Dendritic cell treated with granulocyte-macrophage colony-stimulating factor and Interleukin-4, amounts not matched to agents 40 ng/mL and 50 ng/mL, for 4 days (primary cell): ENCODE measurements at regions not wholly inside any gene's neighbourhood (a gene's known extent, or its start where the extent isn't known, plus 50 kb on each side); places are given as distances from the start of the nearest gene placed in this dataset.
"Not testable (repeated sequence)": the region's sequence is repeated elsewhere in the genome, so short reads cannot be mapped to it uniquely, and the experiment has no call there.

Source experiments
- H3K27ac Mint-ChIP-seq: one replicate; pipeline ENCODE4 v1.8.0; 2022; ENCODE audit warnings: mild to moderate bottlenecking, mixed read lengths
- H3K27me3 Mint-ChIP-seq: one replicate; pipeline ENCODE4 v1.8.0; 2022; ENCODE audit warnings: mild to moderate bottlenecking, mixed read lengths
- H3K36me3 Mint-ChIP-seq: one replicate; pipeline ENCODE4 v1.8.0; 2022; ENCODE audit warnings: low read depth, mixed read lengths
- H3K4me1 Mint-ChIP-seq: one replicate; pipeline ENCODE4 v1.8.0; 2022; ENCODE audit warnings: low read depth, mixed read lengths
- H3K4me3 Mint-ChIP-seq: one replicate; pipeline ENCODE4 v1.8.0; 2022; ENCODE audit warnings: mild to moderate bottlenecking, moderate library complexity, mixed read lengths
- H3K9me3 Mint-ChIP-seq: one replicate; pipeline ENCODE4 v1.8.0; 2022; ENCODE audit warnings: mixed read lengths
- intact Hi-C: fragments of 100-400 bp; cut with micrococcal nuclease; formaldehyde crosslinking; loops from one replicate; pipeline ENCODE4 v1.15.0; 2022

DNA sequence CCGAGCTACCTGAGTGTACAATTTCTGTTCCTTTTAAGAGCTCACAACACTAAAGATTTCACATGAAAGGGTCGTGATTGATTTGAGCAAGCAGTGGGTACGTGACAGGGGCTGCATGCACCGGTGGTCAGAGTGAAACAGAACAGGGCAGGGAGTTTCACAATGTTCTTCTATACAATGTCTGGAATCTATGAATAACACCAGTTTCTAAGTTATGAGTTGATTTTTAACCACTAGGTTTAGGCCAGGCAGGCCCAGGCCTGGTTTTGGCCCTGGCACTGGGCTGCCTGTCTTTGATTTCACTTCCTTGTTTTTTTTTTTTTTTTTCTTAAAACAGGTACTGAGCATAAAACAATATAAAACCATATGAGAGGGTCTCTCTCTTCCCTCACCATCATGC is 642.2 kb downstream of the DOK5 start:
- H3K36me3 Mint-ChIP-seq, H3K27me3 Mint-ChIP-seq, H3K4me1 Mint-ChIP-seq, H3K9me3 Mint-ChIP-seq, H3K4me3 Mint-ChIP-seq, intact Hi-C loops, H3K27ac Mint-ChIP-seq: not testable (repeated sequence)

DNA sequence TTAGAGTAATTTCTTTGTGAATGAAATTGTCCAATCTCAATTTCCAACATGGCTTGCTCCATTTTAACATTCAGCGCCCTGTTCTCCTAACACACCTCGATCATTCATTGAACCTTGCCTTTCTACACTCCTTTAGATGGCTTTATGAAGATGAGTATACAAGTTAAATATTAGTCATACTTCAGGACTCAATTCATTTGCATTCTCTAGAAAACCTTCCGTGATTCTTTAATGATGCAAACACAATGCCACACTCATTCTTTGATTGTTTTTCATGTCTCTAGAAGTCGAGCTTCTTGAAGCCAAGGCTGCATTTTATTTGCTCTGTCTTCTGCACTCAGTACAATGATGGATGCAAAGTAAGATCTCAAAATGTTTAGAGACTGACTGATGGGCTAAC is 641.2 kb downstream of the DOK5 start:
- H3K4me3 Mint-ChIP-seq = no peak overlapping the region
- intact Hi-C loops = no loop called here
- H3K27me3 Mint-ChIP-seq = no peaks in the 10 kb centered on the region
- H3K36me3 Mint-ChIP-seq = no peaks in the 10 kb centered on the region
- H3K9me3 Mint-ChIP-seq = no peaks in the 10 kb centered on the region
- no peaks in the 10 kb centered on the region for H3K4me1 Mint-ChIP-seq
- H3K27ac Mint-ChIP-seq = no peak overlapping the region

DNA sequence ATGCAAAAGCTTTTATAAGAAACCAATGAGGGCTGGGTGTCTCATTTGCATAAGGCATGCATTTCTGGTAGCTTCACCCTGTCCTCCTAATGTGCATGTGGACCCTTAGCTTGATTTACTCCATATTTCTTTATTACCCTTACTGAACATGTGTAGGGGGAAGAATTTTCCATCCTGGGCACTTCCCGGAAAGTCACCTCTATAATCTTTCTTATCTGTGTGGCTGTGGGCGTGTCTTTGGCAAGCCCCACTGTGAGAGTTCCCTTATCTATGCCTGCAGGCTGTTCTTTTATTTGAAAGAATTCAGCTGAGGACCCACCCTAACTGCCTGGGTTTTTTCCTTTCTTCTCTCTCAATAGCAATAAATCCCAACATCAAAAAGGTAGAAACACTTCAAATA is 627.8 kb downstream of the DOK5 start:
- H3K27me3 Mint-ChIP-seq = no peaks in the 10 kb centered on the region
- H3K4me3 Mint-ChIP-seq = no peak overlapping the region
- H3K4me1 Mint-ChIP-seq = no peaks in the 10 kb centered on the region
- no peak overlapping the region for H3K27ac Mint-ChIP-seq
- intact Hi-C loops = no loop called here
- peaks cover 22% of the 10 kb centered on the region for H3K9me3 Mint-ChIP-seq
- no peaks in the 10 kb centered on the region for H3K36me3 Mint-ChIP-seq

DNA sequence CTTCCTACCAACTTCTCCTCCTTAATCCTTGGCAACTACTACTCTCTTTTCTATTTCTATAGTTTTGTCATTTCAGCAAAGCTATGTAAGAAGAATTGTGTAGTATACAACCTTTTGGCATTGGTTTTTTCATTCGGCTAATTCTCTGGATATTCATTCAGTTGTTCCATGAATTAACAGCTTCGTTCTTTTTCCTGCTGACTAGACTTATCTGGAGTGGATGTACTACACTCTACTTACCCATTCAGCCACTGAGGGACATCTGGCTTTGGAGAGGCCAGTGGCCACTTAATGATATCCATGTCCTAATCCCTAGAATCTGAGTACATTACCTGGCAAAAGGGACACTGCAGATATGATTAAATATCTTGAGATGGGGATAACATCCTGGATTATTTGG is 623.9 kb downstream of the DOK5 start:
- H3K27me3 Mint-ChIP-seq = no peaks in the 10 kb centered on the region
- intact Hi-C loops = no loop called here
- H3K36me3 Mint-ChIP-seq = no peaks in the 10 kb centered on the region
- H3K27ac Mint-ChIP-seq = no peak overlapping the region
- no peaks in the 10 kb centered on the region for H3K4me1 Mint-ChIP-seq
- no peak overlapping the region for H3K4me3 Mint-ChIP-seq
- peaks cover 18% of the 10 kb centered on the region for H3K9me3 Mint-ChIP-seq

DNA sequence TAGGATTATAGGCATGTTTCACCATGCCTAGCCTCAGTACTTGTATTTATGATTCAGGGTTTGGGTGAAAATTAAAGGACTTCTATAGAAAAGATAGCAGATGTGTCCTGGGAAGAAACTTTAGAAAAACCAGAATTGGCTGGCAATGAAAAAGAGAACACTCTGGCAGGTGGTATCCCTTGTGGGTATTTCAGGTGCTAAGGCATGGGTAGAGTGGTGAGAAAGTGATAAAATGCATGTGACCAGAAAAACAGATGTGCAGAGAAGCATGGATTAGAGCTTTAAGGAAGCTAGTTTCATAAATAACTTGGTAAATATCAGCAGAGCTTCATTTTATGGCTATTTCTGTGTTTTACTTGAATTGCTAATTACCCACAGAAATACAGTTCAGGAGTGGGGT is 622.2 kb downstream of the DOK5 start:
- no peaks in the 10 kb centered on the region for H3K27me3 Mint-ChIP-seq

DNA sequence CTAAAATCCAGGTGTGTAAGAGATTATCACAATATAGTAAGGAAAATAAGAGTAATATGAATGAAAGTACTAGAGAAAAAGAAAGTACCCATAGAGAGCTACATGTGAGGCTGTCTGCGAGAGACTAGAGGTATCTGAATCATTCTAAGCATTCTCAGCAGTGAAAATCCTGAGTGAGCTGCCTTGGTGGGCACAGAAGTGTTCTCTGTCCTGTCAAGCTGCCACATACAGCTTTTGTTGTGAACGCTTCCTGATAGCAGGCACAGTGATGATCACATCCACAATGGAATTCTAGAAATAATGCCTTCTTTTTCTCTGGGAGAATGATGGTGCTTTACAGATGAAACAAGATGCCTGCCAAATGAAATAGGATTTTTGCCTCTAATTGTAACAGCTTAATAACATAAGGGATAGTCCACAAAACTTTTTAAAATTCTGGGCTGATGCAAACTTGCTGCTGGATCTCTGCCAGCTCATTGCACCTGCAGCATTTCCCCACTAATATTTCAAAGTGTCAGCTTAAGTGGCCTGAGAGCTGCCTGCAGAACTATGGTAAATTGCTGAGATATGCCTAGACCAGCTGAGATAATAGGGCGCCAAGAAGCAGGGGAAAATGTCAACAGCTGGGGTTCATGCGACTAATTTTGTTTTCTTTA is 620.5 kb downstream of the DOK5 start:
- intact Hi-C loops = no loop called here
- Mint-ChIP-seq H3K4me3 (no peak overlapping the region), H3K9me3 (peaks cover 22% of the 10 kb centered on the region), H3K27me3 (no peaks in the 10 kb centered on the region), H3K4me1 (no peaks in the 10 kb centered on the region), H3K36me3 (no peaks in the 10 kb centered on the region), H3K27ac (no peak overlapping the region)

More for the DNA sequence above, 622.2 kb downstream of the DOK5 start:
- Mint-ChIP-seq H3K36me3 (no peaks in the 10 kb centered on the region), H3K4me3 (no peak overlapping the region), H3K27ac (no peak overlapping the region), H3K4me1 (no peaks in the 10 kb centered on the region), H3K9me3 (peaks cover 30% of the 10 kb centered on the region)
- intact Hi-C loops = no loop called here

DNA sequence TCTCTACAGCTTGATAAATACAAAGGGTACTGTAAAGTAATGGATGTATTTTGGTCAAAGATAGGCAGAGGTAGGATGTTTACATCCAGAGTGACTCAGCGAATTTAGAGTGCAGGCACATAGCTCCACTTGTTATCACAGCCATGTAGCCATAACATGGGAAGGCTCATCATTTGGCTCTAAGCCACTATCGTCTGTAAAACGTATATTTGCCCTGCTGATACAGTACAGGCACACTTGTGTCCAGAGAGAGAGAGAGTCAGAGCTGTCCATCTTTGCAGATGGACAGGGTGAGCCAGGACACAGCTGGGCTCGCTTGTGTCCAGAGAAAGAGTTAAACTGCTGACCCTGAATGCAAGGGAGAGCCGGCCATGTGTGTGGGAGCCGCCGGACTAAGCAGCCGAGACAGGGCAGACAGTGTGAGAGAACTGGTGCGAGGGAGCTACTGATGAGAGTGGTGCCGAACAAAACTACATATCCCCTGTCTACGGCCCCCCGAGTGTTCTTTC is 619.0 kb downstream of the DOK5 start:
- Mint-ChIP-seq H3K4me3 (no peak overlapping the region), H3K27ac (no peak overlapping the region), H3K9me3 (peaks cover 32% of the 10 kb centered on the region), H3K27me3 (no peaks in the 10 kb centered on the region), H3K36me3 (no peaks in the 10 kb centered on the region), H3K4me1 (no peaks in the 10 kb centered on the region)
- intact Hi-C loops = no loop called here

DNA sequence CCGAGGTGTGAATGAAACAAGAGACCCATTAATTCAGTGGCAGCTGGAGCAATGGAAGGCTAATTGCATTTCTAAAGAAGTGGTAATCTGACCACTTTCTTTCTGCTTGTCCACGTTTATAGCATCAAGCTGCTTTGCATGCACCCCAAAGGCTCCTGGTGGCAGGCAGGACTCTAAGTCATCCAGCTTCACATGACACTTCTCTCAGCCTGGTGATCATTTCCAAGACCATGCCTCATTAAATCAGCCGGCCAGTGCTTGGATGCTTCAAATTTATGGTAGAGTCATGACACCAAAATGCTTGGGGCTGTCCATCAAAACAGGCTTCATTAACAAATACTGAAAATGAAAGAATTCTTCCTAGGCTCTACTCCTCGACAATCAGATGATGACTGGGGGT is 614.9 kb downstream of the DOK5 start:
- Mint-ChIP-seq H3K36me3 (no peaks in the 10 kb centered on the region), H3K4me1 (no peaks in the 10 kb centered on the region), H3K4me3 (no peak overlapping the region), H3K9me3 (peaks cover 42% of the 10 kb centered on the region), H3K27me3 (no peaks in the 10 kb centered on the region), H3K27ac (no peak overlapping the region)
- intact Hi-C loops = no loop called here

DNA sequence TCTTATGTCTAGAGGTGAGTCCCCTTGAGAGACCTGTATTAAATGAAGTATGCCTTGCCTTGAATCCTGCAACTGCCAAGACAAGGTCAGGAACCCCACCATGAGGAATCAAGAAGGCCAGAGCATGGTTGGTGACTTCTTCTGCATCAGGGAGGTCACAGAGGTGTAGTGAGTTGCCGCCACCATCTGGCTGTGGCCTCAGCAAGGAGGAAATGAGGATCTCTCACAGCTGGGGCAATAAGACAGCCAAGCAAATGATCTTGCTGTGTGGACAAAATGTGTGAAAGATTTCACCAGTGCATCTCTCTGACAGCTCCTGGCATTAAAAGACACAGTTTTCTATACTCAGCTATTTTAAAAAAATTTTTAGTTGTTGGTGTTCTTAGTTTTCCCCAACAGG is 611.0 kb downstream of the DOK5 start:
- H3K27me3 Mint-ChIP-seq = no peaks in the 10 kb centered on the region
- H3K4me1 Mint-ChIP-seq = no peaks in the 10 kb centered on the region
- no peak overlapping the region for H3K27ac Mint-ChIP-seq
- no peak overlapping the region for H3K4me3 Mint-ChIP-seq
- peaks cover 30% of the 10 kb centered on the region for H3K9me3 Mint-ChIP-seq
- intact Hi-C loops = no loop called here
- no peaks in the 10 kb centered on the region for H3K36me3 Mint-ChIP-seq

DNA sequence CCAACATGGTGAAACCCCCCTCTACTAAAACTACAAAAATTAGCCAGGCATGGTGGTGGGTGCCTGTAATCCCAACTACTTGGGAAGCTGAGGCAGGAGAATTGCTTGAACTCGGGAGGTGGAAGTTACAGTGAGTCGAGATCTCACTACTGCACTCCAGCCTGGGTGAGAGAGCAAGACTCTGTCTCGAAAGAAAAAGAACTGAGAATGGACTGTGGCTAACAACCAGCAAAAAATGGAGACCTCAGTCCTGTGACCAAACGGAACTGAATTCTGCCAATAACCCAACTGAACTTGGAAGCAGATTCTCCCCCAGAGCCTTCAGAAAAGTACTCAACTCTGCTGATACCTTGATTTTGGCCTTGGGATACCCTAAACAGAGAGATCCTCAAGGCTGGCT is 604.5 kb downstream of the DOK5 start:
- no peaks in the 10 kb centered on the region for H3K4me1 Mint-ChIP-seq
- intact Hi-C loops = no loop called here
- no peaks in the 10 kb centered on the region for H3K27me3 Mint-ChIP-seq
- no peak overlapping the region for H3K27ac Mint-ChIP-seq
- no peaks in the 10 kb centered on the region for H3K36me3 Mint-ChIP-seq
- H3K9me3 Mint-ChIP-seq = peaks cover 24% of the 10 kb centered on the region
- no peak overlapping the region for H3K4me3 Mint-ChIP-seq

DNA sequence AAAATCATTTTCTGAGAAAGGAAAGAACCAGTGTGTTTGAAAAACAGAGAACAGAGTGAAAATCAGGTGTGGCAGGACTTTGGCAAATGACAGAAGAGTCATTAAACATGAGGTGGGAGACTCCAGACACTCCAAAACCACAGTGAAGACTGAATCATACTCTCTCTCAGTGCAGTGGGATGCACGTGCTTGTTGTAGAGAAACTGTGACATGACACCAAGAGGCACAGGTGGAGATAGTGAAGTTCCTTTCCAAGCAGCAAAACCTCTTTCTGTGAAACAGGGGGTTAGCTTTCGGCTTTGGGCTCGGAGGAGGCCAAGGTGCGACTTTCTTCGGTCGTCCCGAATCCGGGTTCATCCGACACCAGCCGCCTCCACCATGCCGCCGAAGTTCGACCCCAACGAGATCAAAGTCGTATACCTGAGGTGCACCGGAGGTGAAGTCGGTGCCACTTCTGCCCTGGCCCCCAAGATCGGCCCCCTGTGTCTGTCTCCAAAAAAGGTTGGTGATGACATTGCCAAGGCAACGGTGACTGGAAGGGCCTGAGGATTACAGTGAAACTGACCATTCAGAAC is 599.0 kb downstream of the DOK5 start:
- H3K4me1 Mint-ChIP-seq, H3K36me3 Mint-ChIP-seq, H3K4me3 Mint-ChIP-seq, intact Hi-C loops, H3K27me3 Mint-ChIP-seq, H3K27ac Mint-ChIP-seq: not testable (repeated sequence)
- H3K9me3 Mint-ChIP-seq = peaks cover 40% of the 10 kb centered on the region

DNA sequence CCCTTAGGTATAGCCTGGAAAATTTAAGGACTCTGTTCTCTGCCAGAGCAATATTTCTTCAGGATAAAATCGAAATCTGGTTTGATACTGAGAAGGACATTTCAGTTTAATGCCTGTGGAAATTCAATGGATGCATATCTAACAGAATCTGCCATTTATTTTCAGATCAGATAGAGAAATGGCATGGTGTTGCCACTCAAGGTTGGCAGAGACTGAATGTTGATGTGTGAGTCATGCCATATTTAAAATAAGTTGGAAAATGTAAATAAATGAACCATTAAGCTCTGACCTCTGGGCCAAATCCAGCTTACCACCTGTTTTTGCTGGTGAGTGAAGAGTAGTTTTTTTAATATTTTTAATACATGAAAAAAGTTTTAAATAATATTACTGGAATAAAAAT is 594.6 kb downstream of the DOK5 start:
- Mint-ChIP-seq H3K27me3 (no peaks in the 10 kb centered on the region), H3K4me3 (no peak overlapping the region), H3K4me1 (no peaks in the 10 kb centered on the region), H3K36me3 (no peaks in the 10 kb centered on the region), H3K9me3 (peaks cover 47% of the 10 kb centered on the region), H3K27ac (no peak overlapping the region)
- intact Hi-C loops = no loop called here

DNA sequence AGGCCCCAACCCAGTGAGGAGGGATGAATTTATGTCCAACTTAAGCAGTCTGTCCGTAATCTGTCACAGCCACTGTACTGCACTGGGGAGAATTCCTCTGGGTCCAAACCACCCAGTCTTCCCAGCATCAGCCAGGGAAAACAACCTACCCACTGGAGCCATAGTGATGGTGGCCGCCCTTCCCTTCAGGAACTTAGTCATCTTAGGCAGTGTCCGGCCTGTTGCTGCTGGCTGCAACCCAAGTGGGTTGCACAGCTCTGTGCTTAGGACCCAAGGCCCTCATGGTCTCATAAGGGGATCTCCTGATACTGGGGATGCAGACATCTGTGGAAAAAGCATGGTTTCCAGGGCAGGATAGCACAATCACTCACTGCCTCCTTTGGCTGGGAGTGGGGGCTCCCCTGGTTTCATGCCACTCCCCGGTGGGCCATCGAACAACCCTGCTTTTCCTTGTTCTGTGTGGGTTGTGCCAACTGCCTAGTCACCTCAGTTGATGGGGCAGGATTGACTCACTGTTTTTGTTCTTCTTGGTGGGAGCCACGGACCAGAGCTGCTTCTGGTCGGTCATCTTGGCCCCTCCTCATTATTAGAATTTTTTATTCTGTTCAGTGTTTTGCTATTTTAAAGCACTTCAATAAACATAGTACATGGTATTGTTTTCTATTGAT is 591.9 kb downstream of the DOK5 start:
- H3K27me3 Mint-ChIP-seq = no peaks in the 10 kb centered on the region
- intact Hi-C loops = no loop called here

DNA sequence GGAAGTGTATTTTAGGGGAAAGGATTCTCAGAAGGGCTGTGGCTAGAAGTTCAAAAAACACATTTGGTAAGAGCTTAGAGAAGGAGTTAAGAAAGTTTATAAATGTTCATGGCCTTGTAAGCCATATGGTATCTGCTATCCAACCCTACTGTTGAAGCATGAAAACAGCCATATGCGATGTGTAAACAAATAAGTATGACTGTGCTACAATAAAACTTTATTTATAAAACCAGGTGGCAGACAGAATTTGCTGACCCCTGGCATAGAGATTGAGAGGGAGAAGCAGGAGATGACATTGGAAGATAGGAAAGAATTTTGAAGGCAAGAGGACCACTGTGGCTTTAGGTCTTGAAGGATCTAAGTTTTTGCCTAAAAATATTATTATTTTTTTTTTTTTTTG is 583.5 kb downstream of the DOK5 start:
- H3K36me3 Mint-ChIP-seq = no peaks in the 10 kb centered on the region

More for the DNA sequence above, 591.9 kb downstream of the DOK5 start:
- Mint-ChIP-seq H3K36me3 (no peaks in the 10 kb centered on the region), H3K4me1 (no peaks in the 10 kb centered on the region), H3K4me3 (no peak overlapping the region), H3K9me3 (peaks cover 48% of the 10 kb centered on the region), H3K27ac (no peak overlapping the region)

More for the DNA sequence above, 583.5 kb downstream of the DOK5 start:
- Mint-ChIP-seq H3K27me3 (no peaks in the 10 kb centered on the region), H3K4me3 (no peak overlapping the region), H3K4me1 (no peaks in the 10 kb centered on the region), H3K27ac (no peak overlapping the region), H3K9me3 (peaks cover 14% of the 10 kb centered on the region)
- intact Hi-C loops = no loop called here
